Suppressor macrophage treated with lipopolysaccharide for 4 hours (primary cell): ENCODE measurements at regions not wholly inside any gene's neighbourhood (a gene's known extent, or its start where the extent isn't known, plus 50 kb on each side); places are given as distances from the start of the nearest gene placed in this dataset.

ENCODE experiments used
- DNase-seq: peaks from one replicate; pipeline ENCODE4 v3.0.0-alpha.2; 2020

- DNase-seq: no peak
Measured at GRCh38 chr12:127214186-127214585, 1052.8 kb upstream of the TMEM132C start.

GRCh38 chr12:127223011-127223410 lies 1044.0 kb upstream of the TMEM132C start:
- no peak for DNase-seq

- no peak for DNase-seq
Measured at GRCh38 chr12:127223731-127224130, 1043.2 kb upstream of the TMEM132C start.

- DNase-seq: peak; percentile 73
Measured at GRCh38 chr12:127230843-127231260, 1036.1 kb upstream of the TMEM132C start.

GRCh38 chr12:127231371-127231770 lies 1035.6 kb upstream of the TMEM132C start:
- DNase-seq: peak; percentile 11

DNA sequence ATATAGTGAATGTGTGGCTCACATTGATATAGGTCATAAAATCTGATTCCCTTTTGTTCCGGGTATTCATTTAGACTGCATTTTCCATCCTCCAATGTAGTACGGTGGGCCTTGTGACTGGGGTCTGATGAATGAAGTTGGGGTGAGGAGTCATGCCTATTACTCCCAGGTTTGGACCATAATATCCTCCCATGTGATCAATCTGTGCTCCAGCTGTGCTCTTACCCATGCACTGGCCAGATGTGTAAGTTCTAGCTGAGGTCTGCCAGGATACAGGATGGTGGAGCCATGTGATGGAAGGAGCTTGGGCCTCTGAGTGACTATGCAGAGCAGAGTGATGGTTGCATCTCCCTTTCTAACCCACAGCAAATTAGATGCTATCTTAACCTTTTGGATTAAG lies 1034.0 kb upstream of the TMEM132C start:
- DNase-seq: no peak

DNA sequence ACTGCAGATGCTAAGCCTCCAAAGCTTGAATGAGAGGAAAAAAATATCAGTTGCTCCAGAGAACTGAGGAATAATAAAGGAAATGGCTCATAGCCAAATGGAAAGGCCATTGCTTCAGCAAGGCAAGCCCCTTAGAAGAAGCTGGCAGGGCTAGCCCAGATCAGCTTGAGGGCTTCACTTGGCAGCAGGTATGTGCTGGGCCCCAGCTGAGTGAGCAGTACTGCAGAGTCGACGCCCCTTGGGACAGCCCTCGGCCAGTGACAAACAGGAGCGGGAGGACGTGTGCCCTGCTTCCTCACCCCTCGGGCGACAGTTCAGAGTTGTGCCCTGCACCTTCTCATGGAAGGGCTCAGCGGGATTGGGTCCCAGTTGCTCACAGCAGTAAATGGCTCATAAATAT lies 1031.2 kb upstream of the TMEM132C start:
- DNase-seq: no peak

DNA sequence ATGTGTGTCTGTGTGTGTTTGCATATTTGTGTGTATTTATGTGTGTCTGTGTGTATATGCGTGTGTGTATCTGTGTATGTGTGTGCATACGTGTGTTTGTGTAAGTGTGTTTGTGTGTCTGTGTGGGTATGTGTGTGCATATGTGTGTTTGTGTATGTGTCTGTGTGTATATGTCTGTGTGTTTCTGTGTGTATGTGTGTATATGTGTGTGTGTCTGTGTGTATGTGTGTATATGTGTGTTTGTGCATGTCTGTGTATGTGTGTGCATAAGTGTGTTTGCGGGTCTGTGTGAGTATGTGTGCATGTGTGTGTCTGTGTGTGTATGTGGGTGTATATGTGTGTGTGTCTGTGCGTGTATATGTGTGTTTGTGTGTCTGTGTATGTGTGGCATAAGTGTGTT lies 1030.5 kb upstream of the TMEM132C start:
- DNase-seq: no peak

DNA sequence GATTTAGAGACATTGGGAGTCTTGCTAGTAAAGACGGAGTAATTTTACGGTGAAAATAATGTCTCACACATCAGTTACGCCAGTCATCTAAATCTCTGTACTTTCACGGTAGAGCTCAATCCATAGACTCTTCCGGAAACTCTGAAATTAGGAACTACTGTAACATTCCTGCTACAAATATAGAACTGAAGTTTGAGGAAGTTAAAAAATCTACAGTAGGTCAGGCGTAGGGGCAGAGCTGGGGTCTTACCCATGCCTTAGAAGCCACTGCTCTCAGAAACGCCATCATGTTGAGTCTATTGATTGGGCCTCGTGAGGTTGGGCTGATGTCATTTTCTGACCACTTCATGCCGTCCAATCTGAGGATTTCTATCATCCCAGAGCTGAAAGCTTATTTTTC lies 1029.8 kb upstream of the TMEM132C start:
- DNase-seq: peak; percentile 67

- peak; percentile 83 for DNase-seq
Measured at GRCh38 chr12:127238107-127238506, 1028.9 kb upstream of the TMEM132C start.

- no peak for DNase-seq
Measured at GRCh38 chr12:127239781-127240180, 1027.2 kb upstream of the TMEM132C start.

DNA sequence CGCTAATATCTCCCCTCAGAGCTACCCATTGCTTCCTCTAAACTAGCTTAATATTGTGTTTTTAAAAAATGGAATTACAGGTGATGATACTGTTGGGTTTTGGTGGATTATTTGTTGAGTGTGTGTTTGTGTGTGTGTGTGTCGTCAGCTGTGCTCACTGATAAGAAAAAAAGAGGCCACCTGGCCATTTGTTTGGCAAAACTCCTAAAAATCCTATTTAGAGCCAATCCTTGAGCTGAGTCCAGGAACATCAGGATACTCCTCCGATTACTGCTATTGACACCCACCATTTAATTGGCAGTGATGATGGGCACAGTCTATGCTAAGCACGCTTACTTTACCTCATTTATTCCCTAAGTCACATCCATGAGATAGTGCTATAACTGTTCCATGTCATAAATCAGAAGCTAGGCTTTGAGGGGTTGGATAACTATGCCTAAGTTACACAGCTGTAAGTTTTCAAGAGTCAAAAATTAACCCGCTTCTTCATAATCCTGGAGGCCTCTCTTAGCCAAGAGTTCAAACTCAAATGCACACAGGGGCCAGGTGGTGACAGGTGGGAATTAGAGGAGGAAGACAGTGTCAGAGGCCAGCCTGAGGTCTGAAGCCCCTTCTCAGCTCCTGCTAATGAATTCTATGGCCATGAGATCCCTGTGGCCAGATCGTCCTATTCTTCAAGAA lies 1026.6 kb upstream of the TMEM132C start:
- DNase-seq: no peak

DNA sequence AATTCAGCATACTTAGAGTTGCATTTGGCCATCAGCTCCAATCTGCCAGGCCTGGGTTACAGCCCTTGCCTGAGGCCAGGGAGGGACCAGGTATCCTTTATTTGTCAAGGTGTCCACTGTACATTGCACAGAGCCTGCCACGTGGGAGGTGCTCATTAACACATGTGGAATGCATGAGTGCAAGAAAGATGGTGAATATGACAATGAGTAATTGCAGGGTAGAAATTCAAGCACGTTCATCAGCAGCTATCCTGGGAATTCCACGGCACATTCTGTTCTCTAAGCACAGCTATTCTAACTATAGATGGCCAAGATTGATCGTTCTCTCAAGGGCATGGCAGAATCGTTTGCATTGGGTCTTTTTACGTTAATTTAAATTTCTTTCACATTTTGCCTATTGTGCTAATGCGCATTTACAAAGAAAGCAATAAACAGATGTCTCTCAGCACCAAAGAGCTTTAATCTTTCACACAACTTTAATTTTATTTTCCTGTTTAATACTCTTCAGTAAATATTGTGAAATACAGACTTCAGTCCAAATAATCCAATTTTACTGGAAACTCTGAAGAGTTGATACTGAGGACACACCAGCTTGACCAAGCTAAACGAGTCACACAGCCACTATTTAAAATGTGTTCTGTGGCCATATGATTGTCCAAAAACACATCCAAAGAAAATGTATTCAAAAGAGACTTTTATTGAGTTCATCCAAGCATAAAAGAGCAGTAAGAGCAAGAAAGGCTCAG lies 1025.7 kb upstream of the TMEM132C start:
- DNase-seq: no peak

DNA sequence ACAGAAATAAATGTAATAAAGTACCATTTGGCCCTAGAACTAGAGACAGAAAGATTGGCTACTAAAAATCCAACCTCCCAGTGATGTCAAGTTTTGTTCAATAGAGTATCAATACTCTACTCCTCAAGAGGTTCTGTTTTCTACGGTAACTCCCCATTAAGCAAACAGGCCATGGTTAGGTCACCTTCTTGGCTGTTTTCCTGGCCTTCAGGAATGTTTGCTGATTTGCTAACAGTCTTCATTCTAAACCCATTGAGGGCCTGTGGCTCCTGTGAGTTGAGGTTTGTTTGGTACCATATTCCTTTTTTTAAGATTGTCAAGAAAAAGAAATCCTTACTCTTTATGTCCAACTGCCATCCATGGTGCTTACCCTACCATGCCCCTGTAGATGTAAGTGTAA lies 1022.0 kb upstream of the TMEM132C start:
- DNase-seq: no peak

DNA sequence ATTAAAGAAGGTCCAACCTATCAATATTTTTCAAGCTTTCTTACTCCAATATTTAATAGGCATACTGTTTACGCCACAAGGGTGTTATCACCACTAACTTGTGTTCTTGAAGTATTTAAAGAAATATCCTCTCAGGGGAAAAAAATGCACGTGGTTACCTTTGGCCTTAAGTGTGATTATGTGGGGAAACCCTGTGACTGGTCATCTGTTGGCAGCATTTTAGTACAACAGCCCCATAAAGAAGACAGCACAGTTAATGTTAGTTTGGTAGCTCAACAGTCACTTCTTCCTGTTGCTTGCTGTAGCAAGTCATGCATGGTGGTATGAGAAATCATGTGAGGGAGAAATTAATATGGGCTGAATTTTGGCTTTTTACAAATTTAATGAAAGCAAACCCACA lies 1021.5 kb upstream of the TMEM132C start:
- peak; percentile 7 for DNase-seq

GRCh38 chr12:127247937-127248336 lies 1019.0 kb upstream of the TMEM132C start:
- no peak for DNase-seq

- DNase-seq: no peak
Measured at GRCh38 chr12:127249428-127249827, 1017.5 kb upstream of the TMEM132C start.

- no peak for DNase-seq
Measured at GRCh38 chr12:127253797-127254327, 1013.1 kb upstream of the TMEM132C start.

GRCh38 chr12:127254420-127254955 lies 1012.5 kb upstream of the TMEM132C start:
- DNase-seq: no peak

DNA sequence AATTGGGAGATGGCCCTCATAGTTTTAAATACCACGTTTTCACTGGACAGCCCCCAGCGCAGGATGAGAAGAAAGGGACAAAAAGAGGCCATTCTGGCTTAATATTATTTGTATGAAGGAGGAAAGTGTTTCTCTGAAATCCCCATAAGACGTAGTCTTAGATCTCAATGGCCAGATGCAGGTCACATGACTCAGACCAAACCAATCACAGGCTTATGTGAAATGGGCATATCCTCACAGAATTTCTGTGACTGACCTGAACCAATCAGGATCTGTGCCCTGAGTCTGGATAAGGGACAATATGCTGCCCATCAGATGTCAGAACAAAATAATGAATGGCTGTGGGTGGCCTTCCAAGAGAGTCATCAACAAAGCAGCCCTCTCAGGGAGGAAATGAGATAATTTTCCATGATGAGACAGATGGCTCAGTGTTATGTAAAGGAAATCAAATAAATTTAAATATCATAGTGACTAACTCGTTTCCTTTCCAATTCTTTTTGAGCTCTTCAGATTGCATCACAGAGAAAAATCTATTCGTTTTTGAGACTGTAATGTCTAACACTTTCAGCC lies 1009.5 kb upstream of the TMEM132C start:
- no peak for DNase-seq

DNA sequence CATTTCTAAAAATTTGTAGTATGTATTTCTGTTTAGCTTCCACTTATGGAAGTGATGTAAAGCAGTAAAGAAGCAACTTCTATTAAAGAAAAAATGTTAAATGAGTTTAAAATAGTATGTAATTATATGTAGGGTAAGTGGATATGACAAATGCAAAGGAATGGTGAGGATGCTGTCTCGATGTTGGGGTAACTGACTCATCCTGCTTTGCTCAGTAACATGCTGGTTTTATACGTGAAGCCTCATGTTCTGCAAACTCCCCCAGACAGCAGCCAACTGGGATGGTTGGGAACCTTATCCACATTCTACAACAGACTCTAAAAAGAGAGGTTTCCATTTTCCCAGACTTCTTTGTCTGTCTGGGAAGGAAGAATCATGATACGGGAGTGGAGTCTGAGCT lies 1006.4 kb upstream of the TMEM132C start:
- DNase-seq: no peak

- no peak for DNase-seq
Measured at GRCh38 chr12:127260999-127261398, 1006.0 kb upstream of the TMEM132C start.

DNA sequence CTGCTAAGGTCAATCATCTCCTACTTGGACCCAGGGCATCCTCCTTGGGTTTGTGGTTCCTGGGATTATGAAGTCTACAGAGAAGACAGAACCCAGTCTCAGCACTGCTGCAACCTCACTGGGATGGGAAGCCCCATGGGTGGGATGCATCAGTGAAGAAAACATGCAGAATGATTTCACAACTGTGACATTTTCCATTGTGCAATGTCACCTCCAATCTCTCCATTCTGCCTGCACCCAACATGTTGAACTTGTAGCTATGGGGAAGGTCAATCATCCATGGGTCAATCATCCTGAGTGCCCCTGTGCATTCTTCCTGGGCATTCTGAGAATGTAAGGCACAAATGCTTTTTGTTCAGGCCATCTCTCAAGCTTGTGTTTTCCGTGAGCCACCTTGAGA lies 1004.4 kb upstream of the TMEM132C start:
- DNase-seq: peak; percentile 22

GRCh38 chr12:127263621-127264020 lies 1003.3 kb upstream of the TMEM132C start:
- no peak for DNase-seq
